ENCODE measurements at regions not wholly inside any gene's neighbourhood (a gene's known extent, or its start where the extent isn't known, plus 50 kb on each side); places are given as distances from the start of the nearest gene placed in this dataset.

DNA sequence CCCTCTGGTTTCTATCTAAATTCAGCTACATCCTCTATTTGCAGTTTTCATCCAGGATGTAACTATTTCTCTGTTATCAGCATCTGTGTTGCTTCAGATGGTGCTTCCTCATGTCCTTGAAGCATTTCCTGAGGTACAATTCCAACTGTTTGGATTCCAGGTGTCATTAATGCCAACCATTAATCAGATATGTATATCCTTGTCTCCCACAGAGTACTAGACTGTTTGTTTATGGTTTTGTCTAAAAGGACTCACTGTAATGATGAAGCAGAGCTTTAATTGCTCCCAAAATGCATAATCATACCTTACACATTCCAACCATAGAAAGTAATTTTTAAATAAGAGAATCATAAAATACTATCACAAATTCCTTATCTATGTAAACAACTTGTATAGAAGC is 288.5 kb upstream of the MME start:
- TF ChIP-seq, protein P1, sequence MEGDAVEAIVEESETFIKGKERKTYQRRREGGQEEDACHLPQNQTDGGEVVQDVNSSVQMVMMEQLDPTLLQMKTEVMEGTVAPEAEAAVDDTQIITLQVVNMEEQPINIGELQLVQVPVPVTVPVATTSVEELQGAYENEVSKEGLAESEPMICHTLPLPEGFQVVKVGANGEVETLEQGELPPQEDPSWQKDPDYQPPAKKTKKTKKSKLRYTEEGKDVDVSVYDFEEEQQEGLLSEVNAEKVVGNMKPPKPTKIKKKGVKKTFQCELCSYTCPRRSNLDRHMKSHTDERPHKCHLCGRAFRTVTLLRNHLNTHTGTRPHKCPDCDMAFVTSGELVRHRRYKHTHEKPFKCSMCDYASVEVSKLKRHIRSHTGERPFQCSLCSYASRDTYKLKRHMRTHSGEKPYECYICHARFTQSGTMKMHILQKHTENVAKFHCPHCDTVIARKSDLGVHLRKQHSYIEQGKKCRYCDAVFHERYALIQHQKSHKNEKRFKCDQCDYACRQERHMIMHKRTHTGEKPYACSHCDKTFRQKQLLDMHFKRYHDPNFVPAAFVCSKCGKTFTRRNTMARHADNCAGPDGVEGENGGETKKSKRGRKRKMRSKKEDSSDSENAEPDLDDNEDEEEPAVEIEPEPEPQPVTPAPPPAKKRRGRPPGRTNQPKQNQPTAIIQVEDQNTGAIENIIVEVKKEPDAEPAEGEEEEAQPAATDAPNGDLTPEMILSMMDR (IDR thresholded peaks at IDR 0.05), result no peak
- TF ChIP-seq EP300 (IDR thresholded peaks at IDR 0.05), result no peak
- no peak for TF ChIP-seq POLR2A (IDR thresholded peaks at IDR 0.05)
